ENCODE measurements at regions not wholly inside any gene's neighbourhood (a gene's known extent, or its start where the extent isn't known, plus 50 kb on each side); places are given as distances from the start of the nearest gene placed in this dataset.

DNA sequence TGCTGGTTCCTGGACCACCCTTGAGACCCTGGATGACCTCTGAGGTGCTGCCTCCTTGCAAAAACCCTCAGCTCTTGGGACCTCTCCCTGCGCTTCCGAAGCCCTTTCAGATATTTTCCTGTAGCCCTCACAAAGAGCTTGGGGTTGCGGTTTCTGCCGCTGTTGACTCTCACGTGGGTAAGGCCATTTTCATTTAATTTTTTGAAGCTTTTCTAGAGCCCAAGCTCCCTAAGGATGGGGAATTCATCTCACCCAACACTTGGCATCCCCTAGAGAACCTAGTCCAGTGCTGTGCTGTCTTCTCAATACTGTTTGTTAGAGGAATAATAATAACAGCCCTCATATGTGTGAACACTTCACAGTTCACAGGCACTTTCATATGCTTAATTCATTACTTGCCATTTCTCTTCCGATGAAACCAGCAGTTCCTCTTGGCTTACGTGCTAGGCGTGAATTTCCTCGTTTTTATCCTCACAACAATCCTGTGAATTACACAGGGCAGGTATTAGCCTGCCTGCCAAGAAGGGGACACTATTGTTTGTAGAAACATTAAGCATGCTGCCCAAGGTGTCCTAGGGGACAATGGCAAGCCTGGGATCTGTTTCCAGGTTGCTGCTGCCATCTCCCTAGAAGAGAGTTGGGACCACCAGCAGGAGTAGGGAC lies 71.6 kb upstream of the CTBP2 start:
- POLR2A ChIA-PET = no interaction called here

More for the DNA sequence above, 71.6 kb upstream of the CTBP2 start:
- H2AFZ ChIP-seq (ENCODE audit: low read depth) = peak overlapping the region; percentile 44; the same call in 1 of the 2 replicates
- no peak for DNase-seq
- no peaks in the 10 kb centered on the region for H3K36me3 ChIP-seq (replicated peaks in 1 of 2; ENCODE audit: control insufficient read depth in 1 of 2, insufficient read depth in 2 of 2, low read length in 1 of 2)
- no peaks in the 10 kb centered on the region for H3K27me3 ChIP-seq (ENCODE audit: insufficient read depth)
- H3K4me2 ChIP-seq = peak overlapping the region; percentile 66
- H3K9ac ChIP-seq = peak overlapping the region; percentile 33; the same call in 1 of the 2 replicates
- H3K4me1 ChIP-seq (ENCODE audit: control insufficient read depth in 1 of 2, insufficient read depth in 2 of 2, low read depth in 1 of 2, low read length in 1 of 2) = peaks cover 0 to 10% of the 10 kb centered on the region in 2 experiments; a peak in 2 of 4 replicates
- TF ChIP-seq, protein P1, sequence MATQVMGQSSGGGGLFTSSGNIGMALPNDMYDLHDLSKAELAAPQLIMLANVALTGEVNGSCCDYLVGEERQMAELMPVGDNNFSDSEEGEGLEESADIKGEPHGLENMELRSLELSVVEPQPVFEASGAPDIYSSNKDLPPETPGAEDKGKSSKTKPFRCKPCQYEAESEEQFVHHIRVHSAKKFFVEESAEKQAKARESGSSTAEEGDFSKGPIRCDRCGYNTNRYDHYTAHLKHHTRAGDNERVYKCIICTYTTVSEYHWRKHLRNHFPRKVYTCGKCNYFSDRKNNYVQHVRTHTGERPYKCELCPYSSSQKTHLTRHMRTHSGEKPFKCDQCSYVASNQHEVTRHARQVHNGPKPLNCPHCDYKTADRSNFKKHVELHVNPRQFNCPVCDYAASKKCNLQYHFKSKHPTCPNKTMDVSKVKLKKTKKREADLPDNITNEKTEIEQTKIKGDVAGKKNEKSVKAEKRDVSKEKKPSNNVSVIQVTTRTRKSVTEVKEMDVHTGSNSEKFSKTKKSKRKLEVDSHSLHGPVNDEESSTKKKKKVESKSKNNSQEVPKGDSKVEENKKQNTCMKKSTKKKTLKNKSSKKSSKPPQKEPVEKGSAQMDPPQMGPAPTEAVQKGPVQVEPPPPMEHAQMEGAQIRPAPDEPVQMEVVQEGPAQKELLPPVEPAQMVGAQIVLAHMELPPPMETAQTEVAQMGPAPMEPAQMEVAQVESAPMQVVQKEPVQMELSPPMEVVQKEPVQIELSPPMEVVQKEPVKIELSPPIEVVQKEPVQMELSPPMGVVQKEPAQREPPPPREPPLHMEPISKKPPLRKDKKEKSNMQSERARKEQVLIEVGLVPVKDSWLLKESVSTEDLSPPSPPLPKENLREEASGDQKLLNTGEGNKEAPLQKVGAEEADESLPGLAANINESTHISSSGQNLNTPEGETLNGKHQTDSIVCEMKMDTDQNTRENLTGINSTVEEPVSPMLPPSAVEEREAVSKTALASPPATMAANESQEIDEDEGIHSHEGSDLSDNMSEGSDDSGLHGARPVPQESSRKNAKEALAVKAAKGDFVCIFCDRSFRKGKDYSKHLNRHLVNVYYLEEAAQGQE (IDR thresholded peaks at IDR 0.05; ENCODE audit: low read depth, low read length) = no peak
- no peak for TF ChIP-seq CTCF (IDR thresholded peaks at IDR 0.05)
- TF ChIP-seq USF1 (IDR thresholded peaks at IDR 0.05; ENCODE audit: borderline replicate concordance, low read depth) = no peak
- H3K27ac ChIP-seq (ENCODE audit: low read depth in 2 of 2, low read length in 1 of 2) = peak overlapping the region in 1 of 2 experiments; percentile 63; a peak in 2 of 4 replicates
- 87% methylated on average over 9 of the region's 9 CpGs for WGBS (ENCODE audit: low lambda C conversion rate)
- no peaks in the 10 kb centered on the region for H3K9me3 ChIP-seq
- CTCF ChIA-PET = interaction anchor here (0.8 kb wide), 1 partner anchor 111 kb away, joined by 3 read pairs; no protein-coding TSS in a partner anchor
- H3F3A ChIP-seq (replicated peaks; ENCODE audit: insufficient read depth) = no peaks in the 10 kb centered on the region
- no peaks in the 10 kb centered on the region for H4K20me1 ChIP-seq (ENCODE audit: insufficient read depth)
- H3K9me2 ChIP-seq = no peaks in the 10 kb centered on the region
- H3K4me3 ChIP-seq (ENCODE audit: low read depth in 2 of 2, low read length in 1 of 2) = peak overlapping the region in 1 of 2 experiments; percentile 37; a peak in 2 of 4 replicates
- no peaks in the 10 kb centered on the region for H3K79me2 ChIP-seq (ENCODE audit: insufficient read depth)

Measured in SK-N-SH (cell line).